GM19395 (cell line): ENCODE measurements at regions not wholly inside any gene's neighbourhood (a gene's known extent, or its start where the extent isn't known, plus 50 kb on each side); places are given as distances from the start of the nearest gene placed in this dataset.

Experiments
- ATAC-seq: cut with Tn5 transposase; IDR thresholded peaks from one replicate; pipeline ENCODE4 v1.9.1; 2021; ENCODE audit warnings: mild to moderate bottlenecking, moderate library complexity; ENCODE audit not compliant: unreplicated experiment

DNA sequence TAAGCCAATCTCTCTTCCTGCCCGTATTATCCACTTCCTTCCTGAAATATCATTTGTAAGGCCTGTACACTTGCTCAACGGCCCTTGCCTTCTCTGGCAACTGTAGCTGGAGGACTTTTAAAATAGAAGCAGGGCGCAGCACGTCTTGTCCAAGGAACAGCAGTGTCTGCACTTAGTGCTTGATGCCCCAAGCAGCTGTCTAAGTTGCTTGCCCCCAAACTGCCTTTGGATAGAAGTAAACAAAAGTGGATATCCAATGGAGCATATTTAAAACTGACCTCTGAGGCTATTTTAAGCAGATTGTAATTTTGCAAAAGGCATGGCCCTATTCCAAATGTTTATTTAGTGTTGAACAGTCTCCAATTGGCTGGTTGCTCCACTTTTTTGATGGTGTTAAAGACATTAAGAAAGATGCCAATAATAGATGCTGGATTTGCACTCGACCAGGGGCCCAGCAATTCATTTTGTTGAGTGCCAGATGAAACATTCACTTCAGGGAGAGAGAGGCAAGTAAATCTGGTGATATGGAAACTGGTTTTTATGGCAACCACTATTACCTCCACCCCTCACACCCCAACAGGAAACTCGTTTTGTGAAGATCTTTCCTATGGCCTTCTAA is 526.8 kb upstream of the TBL1XR1 start:
- ATAC-seq: no peak

DNA sequence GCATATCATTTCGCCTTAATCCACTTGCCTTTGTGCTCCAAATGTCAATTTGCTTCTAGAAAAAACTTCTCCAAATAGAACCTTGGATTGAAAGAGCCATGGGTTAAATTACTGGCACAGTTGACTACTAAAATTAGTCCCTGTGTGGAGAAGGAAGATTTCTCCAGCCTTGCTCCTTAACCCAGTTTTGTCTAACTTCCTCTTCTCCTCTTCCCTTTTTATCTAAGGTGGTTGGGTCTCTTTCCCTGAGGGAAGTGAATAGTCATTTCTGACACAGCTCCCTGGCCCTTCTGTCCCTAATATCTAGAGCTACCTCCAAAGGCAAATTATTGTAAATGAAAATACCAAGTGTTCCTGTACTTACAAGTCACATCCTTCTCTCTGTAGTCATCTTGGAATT is 527.9 kb upstream of the TBL1XR1 start:
- no peak for ATAC-seq

DNA sequence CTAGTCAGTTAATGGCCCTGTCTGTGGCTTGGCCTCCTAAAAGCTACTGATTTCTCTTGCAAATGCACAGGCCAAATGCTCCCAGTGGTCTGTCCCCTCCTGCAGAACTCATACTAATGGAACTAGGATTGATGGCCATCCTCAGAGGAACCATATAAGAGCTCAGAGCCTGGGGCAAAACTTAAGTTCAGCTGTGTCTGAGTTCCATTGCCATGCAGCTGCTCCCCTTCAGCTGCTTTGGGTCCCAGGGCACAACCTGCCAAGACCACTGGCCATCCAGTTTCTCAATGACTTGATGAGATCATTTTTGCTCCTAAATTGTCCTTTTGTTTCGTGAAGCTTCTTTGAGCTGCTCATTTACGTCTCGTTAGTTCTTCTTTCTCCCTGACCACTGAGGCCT is 529.5 kb upstream of the TBL1XR1 start:
- ATAC-seq: no peak

DNA sequence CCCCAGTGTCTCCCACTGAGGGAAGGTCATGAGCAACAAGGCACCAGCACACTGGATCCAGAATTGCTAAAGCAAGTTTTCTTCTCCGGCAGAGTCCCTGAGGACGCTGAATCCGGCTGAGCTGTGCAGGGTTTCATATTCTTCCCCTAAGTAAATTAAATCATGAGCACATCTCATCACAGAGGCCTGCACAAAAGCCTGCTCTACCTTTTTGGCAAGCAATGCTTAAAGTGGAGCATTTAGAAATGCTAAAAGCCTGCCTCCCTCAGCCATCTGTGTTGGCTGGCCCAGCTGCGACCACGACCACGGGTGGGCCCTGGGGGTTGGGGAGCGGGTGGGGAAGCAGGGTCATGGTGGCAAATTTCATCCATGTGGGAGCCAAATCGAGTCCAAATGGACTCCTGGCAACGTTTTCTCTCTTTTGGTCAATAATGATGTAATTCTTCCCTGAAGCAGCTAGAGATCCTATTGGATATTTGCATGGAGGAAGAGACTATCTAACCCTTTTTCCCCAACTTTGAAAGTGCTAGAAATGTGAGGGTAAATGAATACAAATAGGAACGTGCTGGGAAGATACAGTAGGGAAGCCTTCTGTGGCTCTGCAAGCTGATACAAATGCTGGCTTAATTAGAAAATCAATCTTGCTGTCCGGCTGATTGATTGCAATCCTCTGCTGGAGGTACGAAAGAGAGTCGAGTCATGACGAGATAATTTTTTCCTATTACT is 532.8 kb upstream of the TBL1XR1 start:
- ATAC-seq: no peak

DNA sequence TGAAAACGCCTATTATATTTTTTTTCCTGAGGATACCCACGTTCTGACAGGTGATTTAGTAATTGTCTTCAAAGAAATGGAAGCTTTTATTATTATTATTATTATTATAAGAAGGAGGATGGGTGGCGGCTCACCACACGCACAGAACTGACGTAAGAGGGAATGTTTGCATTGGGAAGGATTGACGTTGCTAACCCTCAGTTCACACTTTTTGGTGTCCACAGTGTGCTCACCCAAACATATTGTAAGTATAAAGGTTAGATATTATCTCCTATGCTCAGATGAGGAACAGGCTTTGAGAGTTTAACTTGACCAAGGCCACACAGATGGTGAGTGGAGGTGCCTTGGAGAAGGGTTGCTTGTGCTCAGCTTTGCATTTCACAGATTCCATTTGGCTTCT is 533.5 kb upstream of the TBL1XR1 start:
- no peak for ATAC-seq

DNA sequence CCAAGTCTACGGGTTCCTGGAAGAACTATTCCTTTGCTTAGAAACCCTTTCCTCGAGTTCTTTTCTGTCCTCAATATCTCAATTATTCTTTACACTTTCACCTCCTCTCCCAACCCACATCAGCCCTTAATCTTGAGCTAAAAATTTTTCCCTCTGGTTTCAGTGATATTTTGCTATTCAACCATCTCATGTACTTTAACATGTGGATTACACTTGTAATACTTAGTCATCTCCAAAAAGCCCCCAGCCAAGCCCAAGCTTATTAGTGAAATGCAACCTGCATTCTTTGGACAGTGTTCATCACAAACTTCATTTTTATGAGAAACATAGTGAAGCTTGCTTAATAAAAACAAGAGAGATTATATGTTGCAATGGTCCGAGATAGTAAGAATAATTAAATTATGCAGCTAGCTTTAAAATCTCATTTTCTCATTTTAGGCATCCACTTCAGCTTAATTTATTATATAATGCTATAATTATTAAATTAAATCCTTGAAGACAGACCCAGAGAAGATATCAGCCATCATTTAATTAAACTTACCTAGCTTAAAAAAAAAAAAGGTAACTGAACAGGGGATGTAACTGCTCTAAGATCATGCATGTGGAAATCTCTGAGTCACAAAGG is 534.5 kb upstream of the TBL1XR1 start:
- ATAC-seq: no peak

DNA sequence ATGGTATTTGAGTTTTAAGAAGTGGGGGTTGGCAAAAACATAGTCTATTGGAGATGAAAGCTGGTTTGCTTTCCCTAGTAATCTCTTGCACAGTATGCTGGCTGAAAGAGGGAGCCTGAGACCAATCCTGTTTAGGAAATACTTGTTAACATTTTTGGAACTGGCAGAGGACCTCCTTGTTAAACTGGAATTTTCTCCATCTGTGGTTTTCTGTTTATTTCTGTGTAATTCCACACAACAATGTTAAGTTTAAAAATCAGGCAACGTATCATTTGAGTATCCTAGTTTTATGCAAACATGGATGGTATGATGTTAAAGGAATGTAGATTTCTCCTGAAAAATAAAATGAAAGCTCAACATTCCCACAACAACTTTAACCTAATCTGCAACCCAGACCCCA is 536.0 kb upstream of the TBL1XR1 start:
- no peak for ATAC-seq

DNA sequence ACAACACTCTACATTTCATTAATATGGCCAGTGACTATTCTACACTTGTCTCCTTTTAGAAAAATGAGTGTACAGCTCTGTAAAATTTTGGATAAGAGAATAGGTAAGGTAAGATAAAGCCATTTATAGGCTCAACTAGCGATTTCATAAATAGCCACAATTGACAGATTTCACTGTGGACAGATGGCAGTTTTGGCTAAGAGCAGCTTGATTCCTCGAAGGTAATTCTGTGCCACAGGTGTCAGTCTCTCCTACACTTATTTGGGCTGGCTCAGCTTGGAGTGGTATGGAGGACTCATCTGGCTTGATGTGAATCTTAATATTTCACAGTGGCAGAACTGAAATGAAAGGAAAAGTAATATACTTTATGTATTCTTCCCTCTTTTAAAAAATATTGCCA is 536.7 kb upstream of the TBL1XR1 start:
- ATAC-seq: no peak

DNA sequence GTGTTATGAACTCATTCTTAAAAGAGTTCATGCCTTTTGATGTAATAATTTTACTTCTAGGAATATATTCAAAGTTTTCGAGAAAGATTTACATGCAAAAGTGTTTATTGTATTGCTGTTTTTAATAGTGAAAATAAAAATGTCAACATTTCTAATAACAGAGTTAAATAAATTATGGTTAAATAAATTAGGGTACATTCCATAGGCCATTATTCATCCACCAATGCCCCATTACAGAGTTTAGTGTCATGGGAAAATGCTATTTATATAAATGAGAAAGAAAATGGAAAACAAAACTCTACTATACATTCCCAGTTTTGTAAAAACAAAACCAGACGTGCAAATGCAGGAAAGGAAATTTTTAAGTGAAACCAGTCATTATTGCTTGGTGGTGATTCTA is 538.1 kb upstream of the TBL1XR1 start:
- ATAC-seq: no peak

DNA sequence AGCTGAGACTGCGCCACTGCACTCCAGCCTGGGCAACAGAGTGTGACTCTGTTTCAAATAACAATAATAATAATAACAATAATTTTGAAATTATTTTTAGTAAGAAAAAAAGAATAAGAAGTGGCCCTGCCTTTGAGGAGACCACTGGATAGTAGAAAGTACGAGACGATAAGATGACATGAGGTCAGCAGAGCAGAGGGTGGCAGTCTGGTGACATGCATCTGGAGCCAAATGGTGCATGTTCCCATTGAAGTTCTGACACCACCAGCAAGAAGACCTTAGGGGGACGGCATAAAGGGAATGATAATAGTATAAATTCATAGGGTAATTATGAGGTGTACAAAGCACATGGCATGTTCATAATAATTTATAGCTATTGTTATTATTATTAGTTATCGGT is 542.2 kb upstream of the TBL1XR1 start:
- no peak for ATAC-seq

DNA sequence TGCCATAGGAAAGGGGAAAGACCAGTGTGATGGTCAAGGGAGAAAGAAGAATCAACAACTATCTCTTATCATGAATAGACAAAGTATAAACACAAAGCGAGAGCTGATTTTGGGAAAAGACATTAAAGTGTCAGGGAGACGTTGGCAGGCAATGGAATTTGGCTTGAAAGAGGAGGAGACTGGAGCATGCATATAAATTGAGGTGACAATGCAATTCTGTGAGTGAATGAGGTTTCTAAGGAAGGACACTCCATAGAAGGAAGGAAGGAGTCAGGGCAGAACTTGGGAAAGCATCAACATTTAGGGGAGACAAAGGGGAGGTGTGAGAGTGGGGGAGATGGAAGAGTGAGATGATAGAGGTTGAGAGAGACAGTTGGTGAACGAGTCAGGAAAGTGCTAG is 543.0 kb upstream of the TBL1XR1 start:
- no peak for ATAC-seq

DNA sequence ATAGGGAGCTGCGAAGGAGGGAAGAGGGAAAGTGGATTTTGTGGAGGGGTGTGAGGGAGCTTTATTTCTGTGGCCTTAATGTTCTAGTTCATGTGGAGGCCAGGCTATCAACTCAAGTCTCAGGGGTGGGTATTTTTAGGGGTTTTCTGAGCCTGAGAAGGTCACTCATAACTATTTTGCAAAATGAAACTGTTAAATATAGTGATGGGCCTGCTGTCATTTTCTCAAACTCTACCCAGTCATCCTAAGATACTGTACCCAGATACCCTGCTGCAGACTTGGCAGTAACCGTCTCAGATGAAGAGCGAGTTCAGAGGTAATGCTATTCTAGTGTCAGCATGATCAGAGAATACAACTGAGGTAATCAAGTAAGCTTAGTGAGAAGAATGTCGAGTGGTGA is 545.0 kb upstream of the TBL1XR1 start:
- ATAC-seq: peak; percentile 72

DNA sequence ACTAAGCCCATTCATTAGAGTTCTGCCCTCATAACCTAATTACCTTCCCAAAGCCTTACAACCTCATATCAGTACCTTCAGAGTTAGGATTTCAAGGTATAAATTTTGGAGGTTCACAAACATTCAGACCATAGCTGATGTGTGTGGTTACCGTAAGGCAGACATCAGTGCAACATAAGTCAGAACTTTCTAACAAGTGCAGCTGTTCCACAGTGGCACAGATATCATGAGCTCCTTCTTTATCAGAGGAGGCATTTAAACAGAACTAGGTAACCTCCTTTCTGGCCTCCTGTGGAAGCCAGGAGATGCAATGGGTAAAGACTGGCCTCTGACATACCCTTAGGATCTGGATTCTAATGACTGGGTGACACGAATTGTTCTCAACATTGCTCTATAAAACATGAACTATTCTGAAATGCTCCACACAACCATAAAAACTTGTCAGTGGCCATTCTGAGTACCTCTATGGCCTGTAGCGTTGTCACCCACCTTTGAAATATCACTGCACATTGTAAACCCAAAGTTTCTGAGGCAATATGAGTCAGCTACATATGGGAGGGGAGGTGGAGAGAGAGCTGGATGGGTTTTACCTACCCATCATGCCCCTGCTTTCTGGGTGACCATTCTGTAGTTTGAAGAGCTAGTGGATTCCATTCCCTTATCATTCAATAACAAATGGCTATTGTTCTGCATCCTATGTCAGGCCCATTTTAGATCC is 546.0 kb upstream of the TBL1XR1 start:
- no peak for ATAC-seq

DNA sequence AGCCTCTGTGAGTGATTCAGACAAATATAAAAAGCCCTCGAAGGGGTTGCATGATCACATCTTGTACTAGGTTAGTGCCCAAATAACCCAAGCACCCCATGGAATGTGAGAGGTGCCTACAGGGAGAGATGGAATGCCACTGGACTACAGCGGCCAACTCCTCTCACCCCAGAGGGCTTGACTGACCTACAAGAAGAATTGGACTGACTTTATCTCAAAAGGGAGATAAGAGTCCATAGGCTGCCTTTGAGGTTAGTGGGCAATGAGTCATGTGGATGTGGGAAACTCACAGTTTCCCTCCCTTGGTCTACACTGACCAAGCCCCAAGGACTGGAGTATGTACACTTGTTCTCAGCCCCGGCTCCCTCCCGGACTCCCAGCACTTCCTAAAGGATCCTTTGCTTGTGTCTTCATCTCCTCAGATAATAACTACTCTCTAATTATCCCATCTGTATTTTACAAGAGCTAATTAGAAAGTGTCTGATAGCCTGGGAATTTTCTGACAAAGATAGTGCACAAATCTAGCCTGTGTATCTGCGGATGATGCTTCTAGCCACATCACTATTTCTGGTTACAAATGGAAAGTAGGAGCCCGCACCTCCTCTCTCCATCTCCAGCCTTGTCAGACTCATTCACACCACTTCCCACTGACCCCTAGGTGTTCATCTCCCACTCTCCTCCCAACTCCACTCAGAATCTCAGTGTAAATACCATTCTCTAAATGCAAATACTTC is 547.8 kb upstream of the TBL1XR1 start:
- ATAC-seq: no peak

DNA sequence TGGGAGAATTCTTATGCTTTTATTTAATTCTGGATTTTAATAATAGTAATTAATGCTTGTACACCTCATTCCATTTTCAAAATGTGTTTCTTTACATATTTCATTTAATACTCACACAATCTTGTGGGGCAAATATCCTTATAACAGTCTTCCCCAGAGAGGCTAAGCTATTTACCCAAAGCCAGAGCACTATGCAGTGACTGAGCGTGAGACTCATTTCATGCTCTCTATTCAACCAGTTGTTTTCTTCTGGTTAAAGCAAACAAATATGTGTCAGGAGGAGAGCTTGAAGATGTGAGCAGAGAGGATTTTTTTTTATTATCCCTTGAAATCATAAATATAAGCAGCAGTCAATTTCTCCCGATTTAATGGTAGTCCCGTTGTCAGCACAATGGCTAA is 548.3 kb upstream of the TBL1XR1 start:
- no peak for ATAC-seq

DNA sequence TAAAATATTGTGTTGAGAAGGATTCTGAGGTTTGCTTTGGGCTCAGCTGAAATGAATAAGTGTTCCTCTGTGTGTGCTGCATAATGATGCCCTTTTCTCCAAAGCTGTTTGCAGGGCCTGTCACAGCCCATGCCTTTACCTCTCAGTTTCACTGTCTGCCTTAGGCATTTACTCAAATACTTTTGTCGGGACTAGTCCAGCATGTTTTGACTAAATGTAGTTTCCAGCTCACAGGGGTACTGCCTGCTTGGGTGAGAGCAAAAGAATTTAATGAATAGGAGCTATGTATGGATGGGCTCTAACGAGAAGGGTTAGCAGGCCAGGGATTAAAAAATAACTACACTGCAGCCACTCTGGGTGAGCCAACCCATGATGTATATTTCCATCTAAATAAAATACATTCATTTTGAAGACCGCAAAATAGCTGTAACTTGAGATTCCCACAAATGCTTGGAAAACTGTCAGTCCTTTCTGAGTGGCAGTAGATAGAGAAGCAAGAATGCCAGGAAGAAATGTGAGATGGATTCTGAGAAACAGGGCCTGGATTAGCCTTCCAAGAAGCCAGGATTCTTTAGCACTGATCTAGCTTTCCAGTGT is 549.2 kb upstream of the TBL1XR1 start:
- ATAC-seq: no peak

DNA sequence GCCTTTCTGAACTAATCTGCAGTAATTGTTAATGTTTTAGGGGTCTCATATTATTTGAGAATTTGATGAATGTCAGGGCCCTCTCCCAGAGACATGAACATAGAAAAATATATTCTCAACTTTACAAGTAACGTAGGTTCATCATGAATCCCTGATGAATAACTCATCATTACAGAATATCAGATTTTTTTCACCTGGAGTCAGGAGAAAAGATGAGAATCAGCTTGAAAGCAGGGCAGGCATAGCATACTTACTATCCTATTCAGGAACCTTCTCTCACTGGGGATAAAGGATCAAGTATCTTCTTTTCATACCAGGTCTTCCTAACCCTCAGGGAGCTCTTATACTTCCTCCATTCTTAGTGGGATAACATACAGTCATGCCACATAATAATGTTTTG is 552.6 kb upstream of the TBL1XR1 start:
- no peak for ATAC-seq

DNA sequence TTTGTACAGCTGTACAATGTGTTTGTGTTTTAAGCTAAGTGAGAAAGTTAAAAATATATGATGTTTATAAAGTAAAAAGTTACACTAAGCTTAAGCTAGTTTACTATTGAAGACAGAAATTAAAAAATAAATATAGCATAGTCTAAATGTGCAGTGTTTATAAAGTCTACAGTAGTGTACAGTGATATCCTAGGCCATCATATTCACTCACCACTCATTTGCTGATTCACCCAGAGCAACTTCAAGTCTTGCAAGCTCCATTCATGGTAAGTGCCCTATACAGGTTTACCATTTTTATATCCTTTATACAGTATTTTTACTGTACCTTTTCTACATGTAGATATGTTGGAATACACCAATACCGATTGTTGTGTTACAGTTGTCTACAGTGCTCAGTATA is 553.2 kb upstream of the TBL1XR1 start:
- ATAC-seq: no peak

DNA sequence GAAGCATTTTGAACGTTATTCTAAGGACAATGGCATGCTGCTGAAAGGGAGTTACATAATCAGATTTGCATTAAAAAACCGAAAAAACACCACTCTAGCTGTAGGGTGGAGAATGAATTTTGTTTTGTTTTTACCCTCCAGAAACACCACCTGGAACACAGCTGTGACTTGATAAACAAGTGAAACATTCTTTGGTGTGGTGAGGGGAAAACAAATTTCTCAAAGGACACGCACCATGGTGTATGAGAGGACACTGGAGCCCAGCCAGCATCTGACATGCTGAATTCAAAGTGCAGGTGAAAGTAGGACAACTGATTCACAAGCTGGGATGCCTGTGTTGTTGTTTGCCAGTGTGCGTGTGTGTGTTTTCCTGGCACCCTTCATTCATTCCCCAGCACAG is 554.5 kb upstream of the TBL1XR1 start:
- ATAC-seq: peak; percentile 52

DNA sequence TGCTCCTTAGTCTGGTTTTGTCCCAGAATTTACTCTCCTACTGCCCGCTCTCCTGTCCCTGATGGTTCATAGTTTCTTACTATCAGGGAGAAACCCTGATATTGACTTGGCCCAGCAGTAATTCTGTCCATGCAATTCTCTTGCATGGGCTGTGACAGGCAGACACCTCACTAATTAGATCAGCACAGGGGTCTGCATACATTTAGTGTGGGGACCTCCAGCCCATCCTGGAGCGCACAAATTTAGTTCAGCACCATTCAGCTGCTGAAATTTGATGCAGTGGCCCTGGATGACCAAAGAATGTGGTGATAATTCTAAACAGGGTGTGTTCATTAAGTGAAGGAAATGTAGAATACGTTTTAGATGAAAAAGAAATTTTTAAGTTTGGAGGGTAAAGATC is 555.5 kb upstream of the TBL1XR1 start:
- ATAC-seq: no peak
